Esophagus squamous epithelium (tissue), 4 donors: ENCODE measurements at regions not wholly inside any gene's neighbourhood (a gene's known extent, or its start where the extent isn't known, plus 50 kb on each side); places are given as distances from the start of the nearest gene placed in this dataset.

Experiments
- CTCF ChIP-seq, 6 experiments: fragments of 450-650 bp in 4 of 6; fragments of 200-600 bp in 2 of 6; sonication (generic) in 2 of 6; IDR thresholded peaks; one replicate each; pipeline ENCODE4 v1.5.1; 2016 to 2019; ENCODE audit warnings: antibody characterized with exemption in 6 of 6, mild to moderate bottlenecking in 4 of 6, moderate library complexity in 4 of 6
- POLR2A ChIP-seq, 4 donors: fragments of 450-650 bp; IDR thresholded peaks; one replicate each; pipeline ENCODE4 v1.6.1; 2017; ENCODE audit warnings: antibody characterized with exemption in 4 of 4, mild to moderate bottlenecking in 4 of 4, moderate library complexity in 3 of 4

GRCh38 chr13:111994578-111994977 is 72.4 kb upstream of the SOX1 start:
- TF ChIP-seq POLR2A (IDR thresholded peaks at IDR 0.05) = no peak
- no peak for TF ChIP-seq CTCF (IDR thresholded peaks at IDR 0.05)
